ENCODE measurements at regions not wholly inside any gene's neighbourhood (a gene's known extent, or its start where the extent isn't known, plus 50 kb on each side); places are given as distances from the start of the nearest gene placed in this dataset.

GRCh38 chr6:951399-952181 is 258.7 kb upstream of the EXOC2 start:
- H3K4me1 ChIP-seq (ENCODE audit: control insufficient read depth in 1 of 2, insufficient read depth in 2 of 2, low read length in 2 of 2): no peaks in the 10 kb centered on the region
- ChIA-PET POLR2A (no interaction called here), CTCF (no interaction called here), RAD21 (ENCODE audit: low non-redundant PET in 1 of 2, low total read pairs in 2 of 2, uncharacterized antibody in 2 of 2, unreplicated experiment in 2 of 2) (no interaction called here)
- no peak overlapping the region for H3K9ac ChIP-seq (ENCODE audit: low read length)
- BruUV-seq (replicated peaks): no TSS peak
- no peaks in the 10 kb centered on the region for H3K36me3 ChIP-seq (ENCODE audit: control insufficient read depth in 1 of 2, insufficient read depth in 2 of 2, low read length in 2 of 2)
- H2AFZ ChIP-seq (ENCODE audit: low read depth, low read length, poor library complexity, severe bottlenecking): no peak overlapping the region
- ATAC-seq (no peak), DNase-seq (ENCODE audit: low read depth, low spot score) (no peak)
- no peaks in the 10 kb centered on the region for H4K20me1 ChIP-seq (ENCODE audit: insufficient read depth)
- no peaks in the 10 kb centered on the region for H3K9me3 ChIP-seq (ENCODE audit: control insufficient read depth in 1 of 2, insufficient read depth in 1 of 2, low read depth in 1 of 2, low read length in 2 of 2)
- no peak for TF ChIP-seq SP1 (IDR thresholded peaks at IDR 0.05; ENCODE audit: low read depth)
- no peak for TF ChIP-seq SRF (IDR thresholded peaks at IDR 0.05; ENCODE audit: low read depth)
- no peak for TF ChIP-seq EZH2 (IDR thresholded peaks at IDR 0.05)
- no peak for TF ChIP-seq CBX3 (IDR thresholded peaks at IDR 0.05; ENCODE audit: low read depth)
- no peak for TF ChIP-seq YY1 (IDR thresholded peaks at IDR 0.05; ENCODE audit: extremely low read depth, insufficient replicate concordance, low read depth, low read length)
- no peak for TF ChIP-seq EGR1 (IDR thresholded peaks at IDR 0.05; ENCODE audit: low read depth)
- TF ChIP-seq ELF1 (IDR thresholded peaks at IDR 0.05; ENCODE audit: borderline replicate concordance, low read depth): no peak
- TF ChIP-seq POLR2AphosphoS5 (IDR thresholded peaks at IDR 0.05; ENCODE audit: low read depth, low read length): no peak
- no peak for TF ChIP-seq ZFX (IDR thresholded peaks at IDR 0.05)
- TF ChIP-seq ZBTB33 (IDR thresholded peaks at IDR 0.05; ENCODE audit: extremely low read depth, insufficient replicate concordance, low read length): no peak
- no peak for TF ChIP-seq REST (IDR thresholded peaks at IDR 0.05; ENCODE audit: low read depth)
- TF ChIP-seq TCF7L2 (IDR thresholded peaks at IDR 0.05; ENCODE audit: borderline replicate concordance, extremely low read depth, insufficient read depth, insufficient read length): no peak
- TF ChIP-seq ATF3 (IDR thresholded peaks at IDR 0.05): no peak
- no peak for TF ChIP-seq ZNF274 (IDR thresholded peaks at IDR 0.05; ENCODE audit: low read depth, low read length)
- TF ChIP-seq EZH2phosphoT487 (IDR thresholded peaks at IDR 0.05; ENCODE audit: borderline replicate concordance): no peak
- no peak for TF ChIP-seq POLR2A (IDR thresholded peaks at IDR 0.05; ENCODE audit: borderline replicate concordance, extremely low read depth, insufficient read depth, insufficient read length)
- no peak for TF ChIP-seq CTCF (IDR thresholded peaks at IDR 0.05 in 2 of 3, conservative IDR thresholded peaks at IDR 0.05 in 1 of 3; ENCODE audit: borderline replicate concordance in 1 of 3, insufficient read depth in 1 of 3, low read depth in 2 of 3, low read length in 2 of 3)
- no peak for TF ChIP-seq MAX (IDR thresholded peaks at IDR 0.05)
- no peak for TF ChIP-seq FOSL1 (IDR thresholded peaks at IDR 0.05; ENCODE audit: low read depth)
- no peak for TF ChIP-seq JUND (IDR thresholded peaks at IDR 0.05)
- H3K27me3 ChIP-seq (ENCODE audit: insufficient read depth, low read length): peaks cover 16% of the 10 kb centered on the region; the same call in 1 of the 2 replicates
- no peak overlapping the region for H3K27ac ChIP-seq (ENCODE audit: low read depth, low read length)
- no peaks in the 10 kb centered on the region for H3K79me2 ChIP-seq (ENCODE audit: insufficient read depth, low read length)
- H3K9me2 ChIP-seq (ENCODE audit: insufficient read depth): no peaks in the 10 kb centered on the region
- intact Hi-C loops (cut with micrococcal nuclease): no loop called here
- no peak overlapping the region for H3K4me3 ChIP-seq (replicated peaks in 1 of 2; ENCODE audit: low read depth in 1 of 2, low read length in 2 of 2)
- H3K4me2 ChIP-seq (ENCODE audit: low read length): no peak overlapping the region
